Nephron (organoid): ENCODE measurements at regions not wholly inside any gene's neighbourhood (a gene's known extent, or its start where the extent isn't known, plus 50 kb on each side); places are given as distances from the start of the nearest gene placed in this dataset.

Experiments
- H3K27ac Mint-ChIP-seq, 3 experiments: 2 replicates each; pipeline ENCODE4 v1.8.0; 2020; ENCODE audit warnings: mixed read lengths in 3 of 3, mild to moderate bottlenecking in 2 of 3, moderate library complexity in 1 of 3
- H3K27me3 Mint-ChIP-seq: 2 replicates; pipeline ENCODE4 v1.8.0; 2021; ENCODE audit warnings: low read depth, mild to moderate bottlenecking, moderate library complexity, mixed read lengths
- H3K36me3 Mint-ChIP-seq: 2 replicates; pipeline ENCODE4 v1.8.0; 2020; ENCODE audit warnings: low read depth, mixed read lengths
- H3K4me1 Mint-ChIP-seq: 2 replicates; pipeline ENCODE4 v1.8.0; 2020; ENCODE audit warnings: mixed read lengths
- H3K4me3 Mint-ChIP-seq, 3 experiments: 2 replicates each; pipeline ENCODE4 v1.8.0; 2020; ENCODE audit warnings: mild to moderate bottlenecking in 3 of 3, mixed read lengths in 3 of 3, moderate library complexity in 2 of 3
- H3K9me3 Mint-ChIP-seq: 2 replicates; pipeline ENCODE4 v1.8.0; 2020; ENCODE audit warnings: mixed read lengths
- CTCF ChIP-seq, 3 experiments: fragments of 200-600 bp; sonication (generic); IDR thresholded peaks; one replicate each; pipeline ENCODE4 v1.5.0; 2021; ENCODE audit warnings: antibody characterized with exemption in 3 of 3; ENCODE audit not compliant: unreplicated experiment in 3 of 3

DNA sequence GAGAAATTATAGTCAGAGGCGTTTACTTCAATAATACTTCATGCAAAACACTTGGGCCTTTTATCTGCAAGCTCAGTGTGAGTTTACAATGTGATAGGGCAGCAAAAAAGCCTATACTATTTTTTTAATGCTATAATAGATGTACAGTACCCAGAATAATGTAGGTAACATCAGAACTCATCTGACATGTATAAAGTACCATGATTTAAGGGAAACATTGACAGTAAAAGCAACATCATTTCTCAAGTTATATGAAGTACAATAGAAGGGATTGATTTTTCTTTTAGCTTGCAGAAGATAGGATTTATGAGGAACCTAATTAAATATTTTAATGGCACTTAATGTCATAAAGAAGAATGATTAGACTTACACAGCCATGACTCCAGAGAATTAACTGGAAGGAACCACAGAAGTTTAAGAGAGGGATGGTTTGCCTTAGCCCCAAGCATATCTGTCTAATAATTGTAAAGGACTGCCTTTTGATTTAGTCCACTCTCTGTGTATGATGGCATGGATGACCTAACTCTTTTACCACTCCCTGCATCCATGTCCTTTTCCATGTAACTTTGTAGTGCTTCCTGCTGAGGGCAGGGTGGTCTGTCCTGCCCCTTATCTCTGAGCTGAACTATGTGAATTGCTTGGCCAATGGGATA is 55.9 kb upstream of the MIS18BP1 start:
- no peaks in the 10 kb centered on the region for H3K27me3 Mint-ChIP-seq
- no peak for TF ChIP-seq CTCF (IDR thresholded peaks at IDR 0.05; ENCODE audit: unreplicated experiment in 3 of 3)
- H3K4me3 Mint-ChIP-seq = no peak overlapping the region

More for the DNA sequence above, 55.9 kb upstream of the MIS18BP1 start:
- H3K36me3 Mint-ChIP-seq = no peaks in the 10 kb centered on the region
- peaks cover 10% of the 10 kb centered on the region for H3K9me3 Mint-ChIP-seq
- no peaks in the 10 kb centered on the region for H3K4me1 Mint-ChIP-seq
- H3K27ac Mint-ChIP-seq = no peak overlapping the region
